ENCODE measurements at regions not wholly inside any gene's neighbourhood (a gene's known extent, or its start where the extent isn't known, plus 50 kb on each side); places are given as distances from the start of the nearest gene placed in this dataset.
"Not testable (repeated sequence)": the region's sequence is repeated elsewhere in the genome, so short reads cannot be mapped to it uniquely, and the experiment has no call there.

- H3K4me3 ChIP-seq (ENCODE audit: control insufficient read depth in 1 of 7, extremely low read depth in 1 of 7, insufficient read depth in 4 of 7, low read depth in 2 of 7, low read length in 6 of 7); H3K27ac ChIP-seq (ENCODE audit: insufficient read depth in 1 of 2, low read depth in 1 of 2, low read length in 2 of 2, poor library complexity in 1 of 2, severe bottlenecking in 2 of 2); CTCF ChIA-PET; H3K27me3 ChIP-seq (replicated peaks in 2 of 5; ENCODE audit: control insufficient read depth in 4 of 5, insufficient read depth in 5 of 5, low read length in 4 of 5); DNase-seq; POLR2A ChIA-PET; H3K4me1 ChIP-seq (ENCODE audit: control extremely low read depth in 1 of 4, control insufficient read depth in 4 of 4, insufficient read depth in 4 of 4, low read length in 3 of 4); H3K36me3 ChIP-seq (ENCODE audit: control insufficient read depth in 4 of 4, insufficient read depth in 4 of 4, low read length in 3 of 4); H3K9me3 ChIP-seq (ENCODE audit: control extremely low read depth in 1 of 5, control insufficient read depth in 4 of 5, insufficient read depth in 2 of 5, low read depth in 1 of 5, low read length in 4 of 5): not testable (repeated sequence)
- WGBS (ENCODE audit: insufficient coverage), result 97% methylated on average over 12 of the region's 25 CpGs
These were observed 1082.5 kb downstream of the PCDH17 start for GRCh38 chr13:58714016-58714415.

- Histone ChIP-seq H3K27ac (ENCODE audit: insufficient read depth in 1 of 2, low read depth in 1 of 2, low read length in 2 of 2, poor library complexity in 1 of 2, severe bottlenecking in 2 of 2) (no peak overlapping the region), H3K4me3 (ENCODE audit: control insufficient read depth in 1 of 7, extremely low read depth in 1 of 7, insufficient read depth in 4 of 7, low read depth in 2 of 7, low read length in 6 of 7) (no peak overlapping the region), H3K4me1 (ENCODE audit: control extremely low read depth in 1 of 4, control insufficient read depth in 4 of 4, insufficient read depth in 4 of 4, low read length in 3 of 4) (no peaks in the 10 kb centered on the region), H3K9me3 (ENCODE audit: control extremely low read depth in 1 of 5, control insufficient read depth in 4 of 5, insufficient read depth in 2 of 5, low read depth in 1 of 5, low read length in 4 of 5) (no peaks in the 10 kb centered on the region), H3K36me3 (ENCODE audit: control insufficient read depth in 4 of 4, insufficient read depth in 4 of 4, low read length in 3 of 4) (no peaks in the 10 kb centered on the region), H3K27me3 (replicated peaks in 2 of 5; ENCODE audit: control insufficient read depth in 4 of 5, insufficient read depth in 5 of 5, low read length in 4 of 5) (no peaks in the 10 kb centered on the region)
- WGBS (ENCODE audit: insufficient coverage), result 100% methylated on average over 1 of the region's 1 CpG
- ChIA-PET CTCF (no interaction called here), POLR2A (no interaction called here)
- DNase-seq, result no peak
These were observed 1089.7 kb downstream of the PCDH17 start for GRCh38 chr13:58721273-58721672.

GRCh38 chr13:58728126-58728525 lies 1096.6 kb downstream of the PCDH17 start:
- Histone ChIP-seq H3K27ac (ENCODE audit: insufficient read depth in 1 of 2, low read depth in 1 of 2, low read length in 2 of 2, poor library complexity in 1 of 2, severe bottlenecking in 2 of 2) (no peak overlapping the region), H3K36me3 (ENCODE audit: control insufficient read depth in 4 of 4, insufficient read depth in 4 of 4, low read length in 3 of 4) (no peaks in the 10 kb centered on the region), H3K27me3 (replicated peaks in 2 of 5; ENCODE audit: control insufficient read depth in 4 of 5, insufficient read depth in 5 of 5, low read length in 4 of 5) (no peaks in the 10 kb centered on the region), H3K4me3 (ENCODE audit: control insufficient read depth in 1 of 7, extremely low read depth in 1 of 7, insufficient read depth in 4 of 7, low read depth in 2 of 7, low read length in 6 of 7) (no peak overlapping the region), H3K4me1 (ENCODE audit: control extremely low read depth in 1 of 4, control insufficient read depth in 4 of 4, insufficient read depth in 4 of 4, low read length in 3 of 4) (no peaks in the 10 kb centered on the region), H3K9me3 (ENCODE audit: control extremely low read depth in 1 of 5, control insufficient read depth in 4 of 5, insufficient read depth in 2 of 5, low read depth in 1 of 5, low read length in 4 of 5) (no peaks in the 10 kb centered on the region)
- WGBS (ENCODE audit: insufficient coverage), result no CpG with 5 or more reads among the region's 3 CpGs
- DNase-seq, result no peak
- CTCF ChIA-PET, result no interaction called here
- POLR2A ChIA-PET, result no interaction called here

GRCh38 chr13:58729361-58729760 lies 1097.8 kb downstream of the PCDH17 start:
- DNase-seq, result no peak
- 100% methylated on average over 1 of the region's 1 CpG for WGBS (ENCODE audit: insufficient coverage)
- no peak overlapping the region for H3K27ac ChIP-seq (ENCODE audit: insufficient read depth in 1 of 2, low read depth in 1 of 2, low read length in 2 of 2, poor library complexity in 1 of 2, severe bottlenecking in 2 of 2)

GRCh38 chr13:58744686-58745085 lies 1113.1 kb downstream of the PCDH17 start:
- WGBS (ENCODE audit: insufficient coverage), result 100% methylated on average over 1 of the region's 1 CpG
- ChIA-PET CTCF (no interaction called here), POLR2A (no interaction called here)
- DNase-seq, result no peak
- no peak overlapping the region for H3K4me3 ChIP-seq (ENCODE audit: control insufficient read depth in 1 of 7, extremely low read depth in 1 of 7, insufficient read depth in 4 of 7, low read depth in 2 of 7, low read length in 6 of 7)
- H3K9me3 ChIP-seq (ENCODE audit: control extremely low read depth in 1 of 5, control insufficient read depth in 4 of 5, insufficient read depth in 2 of 5, low read depth in 1 of 5, low read length in 4 of 5), result no peaks in the 10 kb centered on the region
- no peaks in the 10 kb centered on the region for H3K4me1 ChIP-seq (ENCODE audit: control extremely low read depth in 1 of 4, control insufficient read depth in 4 of 4, insufficient read depth in 4 of 4, low read length in 3 of 4)
- H3K27me3 ChIP-seq (replicated peaks in 2 of 5; ENCODE audit: control insufficient read depth in 4 of 5, insufficient read depth in 5 of 5, low read length in 4 of 5), result no peaks in the 10 kb centered on the region
- H3K36me3 ChIP-seq (ENCODE audit: control insufficient read depth in 4 of 4, insufficient read depth in 4 of 4, low read length in 3 of 4), result no peaks in the 10 kb centered on the region
- H3K27ac ChIP-seq (ENCODE audit: insufficient read depth in 1 of 2, low read depth in 1 of 2, low read length in 2 of 2, poor library complexity in 1 of 2, severe bottlenecking in 2 of 2), result no peak overlapping the region

More at GRCh38 chr13:58729361-58729760, 1097.8 kb downstream of the PCDH17 start:
- ChIA-PET CTCF (interaction anchor here (1.6 kb wide), 1 partner anchor 12 kb away, joined by 5 read pairs; no protein-coding TSS in a partner anchor), POLR2A (no interaction called here)
- H3K36me3 ChIP-seq (ENCODE audit: control insufficient read depth in 4 of 4, insufficient read depth in 4 of 4, low read length in 3 of 4), result no peaks in the 10 kb centered on the region
- H3K9me3 ChIP-seq (ENCODE audit: control extremely low read depth in 1 of 5, control insufficient read depth in 4 of 5, insufficient read depth in 2 of 5, low read depth in 1 of 5, low read length in 4 of 5), result no peaks in the 10 kb centered on the region
- no peaks in the 10 kb centered on the region for H3K4me1 ChIP-seq (ENCODE audit: control extremely low read depth in 1 of 4, control insufficient read depth in 4 of 4, insufficient read depth in 4 of 4, low read length in 3 of 4)
- no peaks in the 10 kb centered on the region for H3K27me3 ChIP-seq (replicated peaks in 2 of 5; ENCODE audit: control insufficient read depth in 4 of 5, insufficient read depth in 5 of 5, low read length in 4 of 5)
- H3K4me3 ChIP-seq (ENCODE audit: control insufficient read depth in 1 of 7, extremely low read depth in 1 of 7, insufficient read depth in 4 of 7, low read depth in 2 of 7, low read length in 6 of 7), result no peak overlapping the region

- no peaks in the 10 kb centered on the region for H3K4me1 ChIP-seq (ENCODE audit: control extremely low read depth in 1 of 4, control insufficient read depth in 4 of 4, insufficient read depth in 4 of 4, low read length in 3 of 4)
- H3K9me3 ChIP-seq (ENCODE audit: control extremely low read depth in 1 of 5, control insufficient read depth in 4 of 5, insufficient read depth in 2 of 5, low read depth in 1 of 5, low read length in 4 of 5), result no peaks in the 10 kb centered on the region
- ChIA-PET CTCF (no interaction called here), POLR2A (no interaction called here)
- no CpG with 5 or more reads among the region's 2 CpGs for WGBS (ENCODE audit: insufficient coverage)
- no peak for DNase-seq
- H3K4me3 ChIP-seq (ENCODE audit: control insufficient read depth in 1 of 7, extremely low read depth in 1 of 7, insufficient read depth in 4 of 7, low read depth in 2 of 7, low read length in 6 of 7), result no peak overlapping the region
- H3K36me3 ChIP-seq (ENCODE audit: control insufficient read depth in 4 of 4, insufficient read depth in 4 of 4, low read length in 3 of 4), result no peaks in the 10 kb centered on the region
- H3K27ac ChIP-seq (ENCODE audit: insufficient read depth in 1 of 2, low read depth in 1 of 2, low read length in 2 of 2, poor library complexity in 1 of 2, severe bottlenecking in 2 of 2), result no peak overlapping the region
- no peaks in the 10 kb centered on the region for H3K27me3 ChIP-seq (replicated peaks in 2 of 5; ENCODE audit: control insufficient read depth in 4 of 5, insufficient read depth in 5 of 5, low read length in 4 of 5)
These were observed 1136.0 kb downstream of the PCDH17 start for GRCh38 chr13:58767566-58767965.

GRCh38 chr13:58773280-58773859 lies 1141.8 kb downstream of the PCDH17 start:
- no peak for DNase-seq
- H3K27ac ChIP-seq (ENCODE audit: insufficient read depth in 1 of 2, low read depth in 1 of 2, low read length in 2 of 2, poor library complexity in 1 of 2, severe bottlenecking in 2 of 2), result no peak overlapping the region
- ChIA-PET CTCF (no interaction called here), POLR2A (no interaction called here)
- peaks cover 0 to 3% (median under 1%) of the 10 kb centered on the region in 4 experiments for H3K4me1 ChIP-seq (ENCODE audit: control extremely low read depth in 1 of 4, control insufficient read depth in 4 of 4, insufficient read depth in 4 of 4, low read length in 3 of 4)
- H3K36me3 ChIP-seq (ENCODE audit: control insufficient read depth in 4 of 4, insufficient read depth in 4 of 4, low read length in 3 of 4), result no peaks in the 10 kb centered on the region
- no peak overlapping the region for H3K4me3 ChIP-seq (ENCODE audit: control insufficient read depth in 1 of 7, extremely low read depth in 1 of 7, insufficient read depth in 4 of 7, low read depth in 2 of 7, low read length in 6 of 7)
- 93% methylated on average over 18 of the region's 25 CpGs for WGBS (ENCODE audit: insufficient coverage)
- peaks cover 0 to 4% (median 0%) of the 10 kb centered on the region in 5 experiments for H3K9me3 ChIP-seq (ENCODE audit: control extremely low read depth in 1 of 5, control insufficient read depth in 4 of 5, insufficient read depth in 2 of 5, low read depth in 1 of 5, low read length in 4 of 5)
- H3K27me3 ChIP-seq (replicated peaks in 2 of 5; ENCODE audit: control insufficient read depth in 4 of 5, insufficient read depth in 5 of 5, low read length in 4 of 5), result no peaks in the 10 kb centered on the region
